HG02798 (cell line): ENCODE measurements at regions not wholly inside any gene's neighbourhood (a gene's known extent, or its start where the extent isn't known, plus 50 kb on each side); places are given as distances from the start of the nearest gene placed in this dataset.

ENCODE experiments used
- ATAC-seq: cut with Tn5 transposase; IDR thresholded peaks from one replicate; pipeline ENCODE4 v1.9.1; 2021; ENCODE audit warnings: mild to moderate bottlenecking; ENCODE audit not compliant: unreplicated experiment, poor library complexity

GRCh38 chr9:134243778-134244467 is 79.6 kb upstream of the RNU6ATAC start:
- ATAC-seq: no peak

- ATAC-seq: no peak
Observed at GRCh38 chr9:134245179-134245578, 80.8 kb upstream of the RNU6ATAC start.

GRCh38 chr9:134247918-134248631 is 78.2 kb upstream of the RXRA start:
- no peak for ATAC-seq

GRCh38 chr9:134251296-134252069 is 74.8 kb upstream of the RXRA start:
- ATAC-seq: no peak

GRCh38 chr9:134252084-134252830 is 74.0 kb upstream of the RXRA start:
- no peak for ATAC-seq

GRCh38 chr9:134253606-134254205 is 72.5 kb upstream of the RXRA start:
- ATAC-seq: no peak

- ATAC-seq: no peak
Observed at GRCh38 chr9:134258332-134258731, 67.9 kb upstream of the RXRA start.

- no peak for ATAC-seq
Observed at GRCh38 chr9:134258828-134259546, 67.3 kb upstream of the RXRA start.

- ATAC-seq: no peak
Observed at GRCh38 chr9:134259708-134260107, 66.5 kb upstream of the RXRA start.

GRCh38 chr9:134260801-134261200 is 65.5 kb upstream of the RXRA start:
- no peak for ATAC-seq

GRCh38 chr9:134262035-134262434 is 64.2 kb upstream of the RXRA start:
- no peak for ATAC-seq

- ATAC-seq: no peak
Observed at GRCh38 chr9:134263596-134263995, 62.7 kb upstream of the RXRA start.

GRCh38 chr9:134264169-134264568 is 62.1 kb upstream of the RXRA start:
- ATAC-seq: no peak

GRCh38 chr9:134265078-134265477 is 61.2 kb upstream of the RXRA start:
- no peak for ATAC-seq

GRCh38 chr9:134266418-134266817 is 59.8 kb upstream of the RXRA start:
- no peak for ATAC-seq

GRCh38 chr9:134267305-134267880 is 58.9 kb upstream of the RXRA start:
- no peak for ATAC-seq

GRCh38 chr9:134267881-134268724 is 58.2 kb upstream of the RXRA start:
- peak; percentile 66 for ATAC-seq

GRCh38 chr9:134268747-134269146 is 57.5 kb upstream of the RXRA start:
- no peak for ATAC-seq
